H1 (cell line): ENCODE measurements at regions not wholly inside any gene's neighbourhood (a gene's known extent, or its start where the extent isn't known, plus 50 kb on each side); places are given as distances from the start of the nearest gene placed in this dataset.

ENCODE experiments used
- CTCF ChIA-PET: fragments of 300-600 bp; sonication (Branson Sonifier 250); formaldehyde crosslinking; loops from one replicate; lab custom pipeline; 2021; ENCODE audit not compliant: partially characterized antibody; lab: Charles Lee
- POLR2A ChIA-PET: fragments of 300-600 bp; sonication (Branson Sonifier 250); formaldehyde crosslinking; loops from one replicate; lab custom pipeline; 2021; ENCODE audit warnings: inconsistent platforms; ENCODE audit not compliant: partially characterized antibody; lab: Charles Lee
- DNase-seq, 2 experiments: peaks; one replicate each; pipeline versions ENCODE4 v3.0.0 to v3.0.0-alpha.2; 2010 to 2022; ENCODE audit warnings: low spot score in 2 of 2, low read depth in 1 of 2, mixed read lengths in 1 of 2
- FAIRE-seq: peaks from 2 replicates; lab custom pipeline; 2011; peaks lifted over from hg19 to GRCh38; lab: Jason Lieb, UNC
- H2AFZ ChIP-seq: 2 replicates; pipeline ENCODE4 v1.8.1; 2012; ENCODE audit warnings: low read length, inconsistent platforms
- H2AK5ac ChIP-seq: 2 replicates; pipeline ENCODE4 v1.6.1; 2013; ENCODE audit warnings: low read depth, low read length
- H2BK120ac ChIP-seq: replicated peaks from 2 replicates; pipeline ENCODE3; 2013; ENCODE audit warnings: low read depth, low read length, inconsistent platforms
- H2BK12ac ChIP-seq: 2 replicates; pipeline ENCODE4 v1.6.1; 2013; ENCODE audit warnings: low read depth, low read length
- H2BK15ac ChIP-seq: 2 replicates; pipeline ENCODE4 v1.6.1; 2013; ENCODE audit warnings: low read length
- H2BK20ac ChIP-seq: 2 replicates; pipeline ENCODE4 v1.6.1; 2013; ENCODE audit warnings: low read length
- H2BK5ac ChIP-seq: 2 replicates; pipeline ENCODE4 v1.6.1; 2013; ENCODE audit warnings: low read depth, low read length
- H3K14ac ChIP-seq: 2 replicates; pipeline ENCODE4 v1.6.1; 2013; ENCODE audit warnings: inconsistent platforms; ENCODE audit not compliant: insufficient read length
- H3K18ac ChIP-seq: 2 replicates; pipeline ENCODE4 v1.6.1; 2013; ENCODE audit warnings: low read length; ENCODE audit errors: extremely low read depth
- H3K23ac ChIP-seq: 2 replicates; pipeline ENCODE4 v1.6.1; 2013; ENCODE audit warnings: inconsistent platforms; ENCODE audit not compliant: insufficient read length
- H3K23me2 ChIP-seq: 2 replicates; pipeline ENCODE4 v1.6.1; 2013; ENCODE audit warnings: low read depth, low read length
- H3K27ac ChIP-seq: 2 replicates; pipeline ENCODE4 v1.6.1; 2011; ENCODE audit warnings: low read depth, low read length, inconsistent platforms
- H3K27me3 ChIP-seq, 4 experiments: replicated peaks in 1 of 4; 1 replicate in 1 of 4; 2 replicates in 3 of 4; pipeline versions ENCODE4 v1.6.1 to v1.8.1; 2011 to 2013; ENCODE audit warnings: low read length in 3 of 4, mild to moderate bottlenecking in 3 of 4, inconsistent platforms in 2 of 4, mixed read lengths in 2 of 4, moderate library complexity in 1 of 4; ENCODE audit not compliant: control insufficient read depth in 3 of 4, insufficient read depth in 3 of 4; ENCODE audit errors: extremely low read depth in 1 of 4
- H3K36me3 ChIP-seq, 4 experiments: 2 replicates each; pipeline versions ENCODE4 v1.6.1 to v1.8.1; 2011 to 2013; ENCODE audit warnings: mild to moderate bottlenecking in 4 of 4, low read length in 3 of 4, moderate library complexity in 2 of 4, control low read depth in 1 of 4, inconsistent platforms in 1 of 4; ENCODE audit not compliant: insufficient read depth in 4 of 4, control insufficient read depth in 2 of 4
- H3K4ac ChIP-seq: replicated peaks from 2 replicates; pipeline ENCODE3; 2013; ENCODE audit warnings: low read length, low read depth, mixed read lengths, inconsistent platforms; ENCODE audit not compliant: insufficient read length
- H3K4me1 ChIP-seq, 4 experiments: replicated peaks in 1 of 4; 1 replicate in 1 of 4; 2 replicates in 3 of 4; pipeline versions ENCODE4 v1.6.1 to v1.8.1; 2011 to 2013; ENCODE audit warnings: low read length in 3 of 4, inconsistent platforms in 2 of 4, mixed read lengths in 1 of 4; ENCODE audit not compliant: insufficient read depth in 4 of 4, control insufficient read depth in 3 of 4
- H3K4me2 ChIP-seq, 2 experiments: 2 replicates each; pipeline versions ENCODE4 v1.6.1 to v1.8.1; 2011 to 2013; ENCODE audit warnings: low read depth in 2 of 2, low read length in 2 of 2, control low read depth in 1 of 2, inconsistent platforms in 1 of 2, mild to moderate bottlenecking in 1 of 2; ENCODE audit not compliant: insufficient read depth in 1 of 2
- H3K4me3 ChIP-seq, 4 experiments: fragments of 200-600, 300-600 bp in 1 of 4; sonication (generic), shearing (Covaris generic), sonication (Bioruptor Twin) in 1 of 4; 2 replicates each; pipeline versions ENCODE4 v1.5.1 to v1.8.1; 2011 to 2016; ENCODE audit warnings: low read length in 4 of 4, low read depth in 3 of 4, control low read depth in 2 of 4, inconsistent platforms in 2 of 4, mild to moderate bottlenecking in 2 of 4, mixed read lengths in 1 of 4, moderate library complexity in 1 of 4; ENCODE audit not compliant: insufficient read depth in 2 of 4; ENCODE audit errors: extremely low read depth in 1 of 4
- H3K56ac ChIP-seq: replicated peaks from 2 replicates; pipeline ENCODE3; 2013; ENCODE audit warnings: low read depth, mild to moderate bottlenecking, mixed read lengths, low read length, inconsistent platforms; ENCODE audit not compliant: insufficient read length
- H3K79me1 ChIP-seq: 2 replicates; pipeline ENCODE4 v1.6.1; 2013; ENCODE audit warnings: low read depth, low read length, control low read depth
- H3K79me2 ChIP-seq, 2 experiments: 2 replicates each; pipeline versions ENCODE4 v1.6.1 to v1.8.1; 2012 to 2013; ENCODE audit warnings: low read length in 2 of 2, mild to moderate bottlenecking in 2 of 2, inconsistent platforms in 1 of 2; ENCODE audit not compliant: insufficient read depth in 2 of 2, control insufficient read depth in 1 of 2
- H3K9ac ChIP-seq, 4 experiments: replicated peaks in 1 of 4; 1 replicate in 1 of 4; 2 replicates in 3 of 4; pipeline versions ENCODE4 v1.6.1 to v1.8.1; 2011 to 2013; ENCODE audit warnings: low read depth in 3 of 4, low read length in 3 of 4, control low read depth in 2 of 4, mild to moderate bottlenecking in 2 of 4, moderate library complexity in 2 of 4, inconsistent platforms in 1 of 4; ENCODE audit errors: extremely low read depth in 1 of 4
- H3K9me3 ChIP-seq, 2 experiments: 2 replicates each; pipeline versions ENCODE4 v1.6.1 to v1.8.1; 2012 to 2013; ENCODE audit warnings: mild to moderate bottlenecking in 2 of 2, moderate library complexity in 2 of 2, control low read depth in 1 of 2, inconsistent platforms in 1 of 2, low read depth in 1 of 2, low read length in 1 of 2, mixed read lengths in 1 of 2; ENCODE audit not compliant: insufficient read depth in 2 of 2
- H4K20me1 ChIP-seq, 2 experiments: replicated peaks in 1 of 2; 2 replicates each; pipeline versions ENCODE3 to v1.8.1; 2011 to 2013; ENCODE audit warnings: inconsistent platforms in 2 of 2, low read length in 2 of 2, mild to moderate bottlenecking in 1 of 2; ENCODE audit not compliant: insufficient read depth in 2 of 2, control insufficient read depth in 1 of 2
- H4K5ac ChIP-seq: 2 replicates; pipeline ENCODE4 v1.6.1; 2013; ENCODE audit warnings: low read length, low read depth, mixed read lengths, inconsistent platforms; ENCODE audit not compliant: insufficient read length
- H4K8ac ChIP-seq: 2 replicates; pipeline ENCODE4 v1.8.0; 2013; ENCODE audit warnings: mild to moderate bottlenecking, moderate library complexity, low read length, inconsistent platforms; ENCODE audit not compliant: insufficient read depth; ENCODE audit errors: extremely low read depth
- H4K91ac ChIP-seq: replicated peaks from 2 replicates; pipeline ENCODE3; 2013; ENCODE audit warnings: low read length, mixed read lengths, inconsistent platforms; ENCODE audit not compliant: insufficient read length
- ASH2L ChIP-seq: fragments of 200-600, 300-600 bp; sonication (generic); IDR thresholded peaks from one replicate; pipeline ENCODE4 v1.7.1; 2017; ENCODE audit warnings: low read length
- CBX5 ChIP-seq: fragments of 300-800, 300-1000 bp; sonication (generic); IDR thresholded peaks from 2 replicates; pipeline ENCODE4 v1.7.1; 2016; ENCODE audit warnings: antibody characterized with exemption, low read length, low read depth
- E2F6 ChIP-seq: IDR thresholded peaks from 2 replicates; pipeline ENCODE4 v1.6.1; 2012; ENCODE audit warnings: inconsistent platforms
- EP300 ChIP-seq, 2 experiments: IDR thresholded peaks; 1 replicate in 1 of 2; 2 replicates in 1 of 2; pipeline ENCODE4 v1.6.1; 2011 to 2012; ENCODE audit warnings: low read depth in 2 of 2, low read length in 2 of 2, mild to moderate bottlenecking in 2 of 2, borderline replicate concordance in 1 of 2, inconsistent platforms in 1 of 2, moderate library complexity in 1 of 2
- HDAC6 ChIP-seq: IDR thresholded peaks from one replicate; pipeline ENCODE4 v1.7.1; 2012; ENCODE audit warnings: low read depth, mild to moderate bottlenecking, inconsistent platforms, low read length, moderate library complexity
- NANOG ChIP-seq: IDR thresholded peaks from 2 replicates; pipeline ENCODE4 v1.6.1; 2011; ENCODE audit warnings: low read length, low read depth, mild to moderate bottlenecking, inconsistent platforms; ENCODE audit not compliant: insufficient read depth, poor library complexity, severe bottlenecking
- PHF8 ChIP-seq: fragments of 200-600 bp; sonication (generic); conservative IDR thresholded peaks from 2 replicates; pipeline ENCODE4 v1.7.1; 2012; ENCODE audit warnings: low read depth, mild to moderate bottlenecking, inconsistent platforms, low read length, moderate library complexity
- POLR2AphosphoS5 ChIP-seq: IDR thresholded peaks from 2 replicates; pipeline ENCODE4 v1.6.1; 2011; ENCODE audit warnings: low read depth, low read length
- SIX5 ChIP-seq: IDR thresholded peaks from 2 replicates; pipeline ENCODE4 v1.6.1; 2011; ENCODE audit warnings: mild to moderate bottlenecking, low read depth, low read length
- SP2 ChIP-seq: IDR thresholded peaks from 2 replicates; pipeline ENCODE4 v1.6.1; 2012; ENCODE audit warnings: mild to moderate bottlenecking, low read length, inconsistent platforms
- WGBS, 2 experiments: shearing (Covaris generic) in 1 of 2; methylation state at CpG; one replicate each; pipeline versions ENCODE4 v1.1.6 to v1.1.7; 2013 to 2015; ENCODE audit warnings: low lambda C conversion rate in 2 of 2, mixed read lengths in 2 of 2, inconsistent platforms in 1 of 2, low coverage in 1 of 2, missing lambda C conversion rate in 1 of 2; ENCODE audit not compliant: insufficient replicate concordance in 2 of 2, insufficient coverage in 1 of 2, insufficient read length in 1 of 2; ENCODE audit errors: extremely low coverage in 1 of 2, missing lambda C conversion rate in 1 of 2; 5-methylcytosine and 5-hydroxymethylcytosine counted together
- TF ChIP-seq, protein P1 (sequence below), 3 experiments: IDR thresholded peaks; 1 replicate in 2 of 3; 2 replicates in 1 of 3; pipeline versions ENCODE4 v1.5.1 to v1.6.1; 2011; ENCODE audit warnings: low read length in 3 of 3, mild to moderate bottlenecking in 3 of 3, inconsistent platforms in 2 of 3, low read depth in 1 of 3, moderate library complexity in 1 of 3; ENCODE audit not compliant: insufficient read depth in 1 of 3; ENCODE audit errors: control extremely low read depth in 1 of 3

- no peak overlapping the region for H3K18ac ChIP-seq
- H3K56ac ChIP-seq: no peak overlapping the region
- H4K5ac ChIP-seq: no peak overlapping the region
- no peak overlapping the region for H2AK5ac ChIP-seq
- no peaks in the 10 kb centered on the region; a peak in 1 of 7 replicates for H3K27me3 ChIP-seq
- H3K79me1 ChIP-seq: no peaks in the 10 kb centered on the region
- H2AFZ ChIP-seq: no peak overlapping the region
- no peaks in the 10 kb centered on the region for H3K23me2 ChIP-seq
- no peak overlapping the region for H3K4me2 ChIP-seq
- no peak overlapping the region for H2BK120ac ChIP-seq
- 84% methylated on average over 9 of the region's 9 CpGs; no CpG with 5 or more reads in 1 of the 2 experiments for WGBS, 2 experiments
- no peak overlapping the region for H4K8ac ChIP-seq
- no peak overlapping the region for H2BK15ac ChIP-seq
- no peaks in the 10 kb centered on the region for H3K36me3 ChIP-seq
- FAIRE-seq (no peak), DNase-seq (no peak)
- no peaks in the 10 kb centered on the region for H4K20me1 ChIP-seq
- no peak overlapping the region for H4K91ac ChIP-seq
- H3K27ac ChIP-seq: no peak overlapping the region
- H2BK20ac ChIP-seq: no peak overlapping the region
- ChIA-PET POLR2A (no interaction called here), CTCF (no interaction called here)
- no peak overlapping the region for H3K4ac ChIP-seq
- no peaks in the 10 kb centered on the region for H3K79me2 ChIP-seq
- no peak overlapping the region for H2BK12ac ChIP-seq
- no peaks in the 10 kb centered on the region for H3K4me1 ChIP-seq
- H2BK5ac ChIP-seq: no peak overlapping the region
- no peak overlapping the region for H3K23ac ChIP-seq
- no peak overlapping the region for H3K14ac ChIP-seq
- no peak overlapping the region for H3K9ac ChIP-seq
- H3K9me3 ChIP-seq: no peaks in the 10 kb centered on the region
- no peak overlapping the region for H3K4me3 ChIP-seq
- TF ChIP-seq NANOG (no peak), EP300 (IDR thresholded peaks at IDR 0.05; ENCODE audit: borderline replicate concordance in 1 of 2, low read depth in 2 of 2, low read length in 2 of 2) (no peak), E2F6 (no peak), SIX5 (no peak), PHF8 (no peak), HDAC6 (no peak), SP2 (no peak), CBX5 (no peak), POLR2AphosphoS5 (no peak), ASH2L (no peak)
- TF ChIP-seq, protein P1, sequence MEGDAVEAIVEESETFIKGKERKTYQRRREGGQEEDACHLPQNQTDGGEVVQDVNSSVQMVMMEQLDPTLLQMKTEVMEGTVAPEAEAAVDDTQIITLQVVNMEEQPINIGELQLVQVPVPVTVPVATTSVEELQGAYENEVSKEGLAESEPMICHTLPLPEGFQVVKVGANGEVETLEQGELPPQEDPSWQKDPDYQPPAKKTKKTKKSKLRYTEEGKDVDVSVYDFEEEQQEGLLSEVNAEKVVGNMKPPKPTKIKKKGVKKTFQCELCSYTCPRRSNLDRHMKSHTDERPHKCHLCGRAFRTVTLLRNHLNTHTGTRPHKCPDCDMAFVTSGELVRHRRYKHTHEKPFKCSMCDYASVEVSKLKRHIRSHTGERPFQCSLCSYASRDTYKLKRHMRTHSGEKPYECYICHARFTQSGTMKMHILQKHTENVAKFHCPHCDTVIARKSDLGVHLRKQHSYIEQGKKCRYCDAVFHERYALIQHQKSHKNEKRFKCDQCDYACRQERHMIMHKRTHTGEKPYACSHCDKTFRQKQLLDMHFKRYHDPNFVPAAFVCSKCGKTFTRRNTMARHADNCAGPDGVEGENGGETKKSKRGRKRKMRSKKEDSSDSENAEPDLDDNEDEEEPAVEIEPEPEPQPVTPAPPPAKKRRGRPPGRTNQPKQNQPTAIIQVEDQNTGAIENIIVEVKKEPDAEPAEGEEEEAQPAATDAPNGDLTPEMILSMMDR (IDR thresholded peaks at IDR 0.05; ENCODE audit: control extremely low read depth in 1 of 3, insufficient read depth in 1 of 3, low read depth in 1 of 3, low read length in 3 of 3): no peak
Measured at GRCh38 chr18:47520263-47520662, 268.8 kb upstream of the SKOR2 start.
